Adrenal gland (tissue), 5 donors: ENCODE measurements at regions not wholly inside any gene's neighbourhood (a gene's known extent, or its start where the extent isn't known, plus 50 kb on each side); places are given as distances from the start of the nearest gene placed in this dataset.

Experiments used
- POLR2A ChIP-seq, 2 donors: fragments of 450-650 bp; IDR thresholded peaks; one replicate each; pipeline ENCODE4 v1.6.1; 2017; ENCODE audit warnings: antibody characterized with exemption in 2 of 2, mild to moderate bottlenecking in 2 of 2, moderate library complexity in 1 of 2
- TF ChIP-seq, protein P1 (sequence below), 6 experiments: fragments of 450-650 bp in 4 of 6; fragments of 200-600 bp in 2 of 6; sonication (generic) in 1 of 6; IDR thresholded peaks; 1 replicate in 5 of 6; 2 replicates in 1 of 6; pipeline versions ENCODE4 v1.5.1 to v1.8.0; 2016 to 2021; ENCODE audit warnings: antibody characterized with exemption in 6 of 6, mild to moderate bottlenecking in 2 of 6, moderate library complexity in 1 of 6
- donor health status: DM: no; HTN: no; CAD: no.

GRCh38 chrY:12296460-12296859 lies 404.6 kb upstream of the USP9Y start:
- TF ChIP-seq, protein P1, sequence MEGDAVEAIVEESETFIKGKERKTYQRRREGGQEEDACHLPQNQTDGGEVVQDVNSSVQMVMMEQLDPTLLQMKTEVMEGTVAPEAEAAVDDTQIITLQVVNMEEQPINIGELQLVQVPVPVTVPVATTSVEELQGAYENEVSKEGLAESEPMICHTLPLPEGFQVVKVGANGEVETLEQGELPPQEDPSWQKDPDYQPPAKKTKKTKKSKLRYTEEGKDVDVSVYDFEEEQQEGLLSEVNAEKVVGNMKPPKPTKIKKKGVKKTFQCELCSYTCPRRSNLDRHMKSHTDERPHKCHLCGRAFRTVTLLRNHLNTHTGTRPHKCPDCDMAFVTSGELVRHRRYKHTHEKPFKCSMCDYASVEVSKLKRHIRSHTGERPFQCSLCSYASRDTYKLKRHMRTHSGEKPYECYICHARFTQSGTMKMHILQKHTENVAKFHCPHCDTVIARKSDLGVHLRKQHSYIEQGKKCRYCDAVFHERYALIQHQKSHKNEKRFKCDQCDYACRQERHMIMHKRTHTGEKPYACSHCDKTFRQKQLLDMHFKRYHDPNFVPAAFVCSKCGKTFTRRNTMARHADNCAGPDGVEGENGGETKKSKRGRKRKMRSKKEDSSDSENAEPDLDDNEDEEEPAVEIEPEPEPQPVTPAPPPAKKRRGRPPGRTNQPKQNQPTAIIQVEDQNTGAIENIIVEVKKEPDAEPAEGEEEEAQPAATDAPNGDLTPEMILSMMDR (IDR thresholded peaks at IDR 0.05): no peak
- TF ChIP-seq POLR2A (IDR thresholded peaks at IDR 0.05): no peak
